ENCODE measurements at regions not wholly inside any gene's neighbourhood (a gene's known extent, or its start where the extent isn't known, plus 50 kb on each side); places are given as distances from the start of the nearest gene placed in this dataset.
"Not testable (repeated sequence)": the region's sequence is repeated elsewhere in the genome, so short reads cannot be mapped to it uniquely, and the experiment has no call there.

- TF ChIP-seq CTCF (IDR thresholded peaks at IDR 0.05; ENCODE audit: extremely low read depth, insufficient read depth, missing control alignments) = no peak
- in situ Hi-C loops (cut with MboI; ENCODE audit: low pct_unique_long_range_greater_than_20kb, low sequenced_read_pairs, unreplicated experiment) = no loop called here
These were observed 327.2 kb downstream of the EMP1 start for GRCh38 chr12:13523536-13524307.

GRCh38 chr12:13518034-13518433 lies 321.5 kb downstream of the EMP1 start:
- DNase-seq (ENCODE audit: low spot score); in situ Hi-C loops (cut with MboI; ENCODE audit: low pct_unique_long_range_greater_than_20kb, low sequenced_read_pairs, unreplicated experiment): not testable (repeated sequence)

More at GRCh38 chr12:13523536-13524307, 327.2 kb downstream of the EMP1 start:
- DNase-seq (ENCODE audit: low spot score) = no peak

- DNase-seq (ENCODE audit: low spot score) = no peak
- TF ChIP-seq CTCF (IDR thresholded peaks at IDR 0.05; ENCODE audit: extremely low read depth, insufficient read depth, missing control alignments) = no peak
- in situ Hi-C loops (cut with MboI; ENCODE audit: low pct_unique_long_range_greater_than_20kb, low sequenced_read_pairs, unreplicated experiment) = no loop called here
These were observed 313.2 kb downstream of the EMP1 start for GRCh38 chr12:13509740-13510139.

GRCh38 chr12:13505636-13506035 lies 309.1 kb downstream of the EMP1 start:
- in situ Hi-C loops (cut with MboI; ENCODE audit: low pct_unique_long_range_greater_than_20kb, low sequenced_read_pairs, unreplicated experiment) = no loop called here

GRCh38 chr12:13505224-13505623 lies 308.7 kb downstream of the EMP1 start:
- no peak for TF ChIP-seq CTCF (IDR thresholded peaks at IDR 0.05; ENCODE audit: extremely low read depth, insufficient read depth, missing control alignments)
- no peak for DNase-seq (ENCODE audit: low spot score)
- in situ Hi-C loops (cut with MboI; ENCODE audit: low pct_unique_long_range_greater_than_20kb, low sequenced_read_pairs, unreplicated experiment) = no loop called here

More at GRCh38 chr12:13505636-13506035, 309.1 kb downstream of the EMP1 start:
- DNase-seq (ENCODE audit: low spot score) = no peak
- TF ChIP-seq CTCF (IDR thresholded peaks at IDR 0.05; ENCODE audit: extremely low read depth, insufficient read depth, missing control alignments) = no peak

- DNase-seq (ENCODE audit: low spot score) = no peak
- TF ChIP-seq CTCF (IDR thresholded peaks at IDR 0.05; ENCODE audit: extremely low read depth, insufficient read depth, missing control alignments) = no peak
- in situ Hi-C loops (cut with MboI; ENCODE audit: low pct_unique_long_range_greater_than_20kb, low sequenced_read_pairs, unreplicated experiment) = no loop called here
These were observed 308.2 kb downstream of the EMP1 start for GRCh38 chr12:13504736-13505135.

GRCh38 chr12:13504074-13504473 lies 307.5 kb downstream of the EMP1 start:
- in situ Hi-C loops (cut with MboI; ENCODE audit: low pct_unique_long_range_greater_than_20kb, low sequenced_read_pairs, unreplicated experiment) = no loop called here
- DNase-seq (ENCODE audit: low spot score) = no peak
- TF ChIP-seq CTCF (IDR thresholded peaks at IDR 0.05; ENCODE audit: extremely low read depth, insufficient read depth, missing control alignments) = no peak

Data from GM13977 (cell line).